Effector CD4-positive, alpha-beta T cell (primary cell): ENCODE measurements at regions not wholly inside any gene's neighbourhood (a gene's known extent, or its start where the extent isn't known, plus 50 kb on each side); places are given as distances from the start of the nearest gene placed in this dataset.
"Not testable (repeated sequence)": the region's sequence is repeated elsewhere in the genome, so short reads cannot be mapped to it uniquely, and the experiment has no call there.

Source experiments
- DNase-seq: peaks from one replicate; pipeline ENCODE4 v3.0.0-alpha.2; 2020

- DNase-seq: no peak
Measured at GRCh38 chr14:51448831-51449670, 202.7 kb upstream of the FRMD6 start.

- no peak for DNase-seq
Measured at GRCh38 chr14:51449681-51450080, 202.0 kb upstream of the FRMD6 start.

- DNase-seq: no peak
Measured at GRCh38 chr14:51451561-51451960, 200.1 kb upstream of the FRMD6 start.

DNA sequence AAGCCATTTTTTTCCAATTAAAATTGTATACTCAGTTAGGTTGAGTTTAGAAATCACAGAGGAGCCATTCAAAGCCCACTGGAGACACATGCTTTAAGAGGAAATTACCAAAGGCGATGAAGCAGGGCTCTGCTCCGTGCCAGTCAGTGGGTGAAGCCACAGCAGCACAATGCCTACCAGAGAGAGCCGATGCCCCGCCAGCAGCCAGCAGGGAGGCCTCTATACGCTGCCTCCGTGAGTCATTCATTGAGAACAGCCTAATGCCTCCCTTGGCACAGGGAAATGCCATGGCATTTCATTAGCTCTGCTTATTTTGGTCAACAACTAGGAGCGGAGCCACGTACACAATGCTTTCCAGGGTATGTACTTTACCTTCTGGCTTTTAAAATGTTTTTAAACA, 197.8 kb upstream of the FRMD6 start:
- DNase-seq: no peak

DNA sequence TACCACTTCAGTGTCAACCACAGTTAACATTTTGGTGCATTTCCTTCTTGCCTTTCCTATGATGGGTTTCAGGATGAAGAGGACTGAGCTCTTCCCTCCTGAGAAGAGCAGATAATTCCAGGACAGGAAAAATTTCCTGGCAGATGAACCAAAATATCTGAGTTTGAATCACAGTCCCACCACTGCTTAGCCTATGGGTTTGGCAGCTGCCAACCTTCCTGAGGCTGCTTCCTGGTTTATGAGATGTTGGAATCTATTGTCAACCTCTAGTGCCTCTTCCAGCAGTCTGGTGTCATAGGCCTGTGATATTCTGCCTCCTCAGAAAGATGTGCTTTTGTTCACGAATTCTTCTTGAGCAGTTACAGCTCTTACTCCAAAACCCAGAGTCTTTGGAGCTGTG, 197.4 kb upstream of the FRMD6 start:
- DNase-seq: no peak

DNA sequence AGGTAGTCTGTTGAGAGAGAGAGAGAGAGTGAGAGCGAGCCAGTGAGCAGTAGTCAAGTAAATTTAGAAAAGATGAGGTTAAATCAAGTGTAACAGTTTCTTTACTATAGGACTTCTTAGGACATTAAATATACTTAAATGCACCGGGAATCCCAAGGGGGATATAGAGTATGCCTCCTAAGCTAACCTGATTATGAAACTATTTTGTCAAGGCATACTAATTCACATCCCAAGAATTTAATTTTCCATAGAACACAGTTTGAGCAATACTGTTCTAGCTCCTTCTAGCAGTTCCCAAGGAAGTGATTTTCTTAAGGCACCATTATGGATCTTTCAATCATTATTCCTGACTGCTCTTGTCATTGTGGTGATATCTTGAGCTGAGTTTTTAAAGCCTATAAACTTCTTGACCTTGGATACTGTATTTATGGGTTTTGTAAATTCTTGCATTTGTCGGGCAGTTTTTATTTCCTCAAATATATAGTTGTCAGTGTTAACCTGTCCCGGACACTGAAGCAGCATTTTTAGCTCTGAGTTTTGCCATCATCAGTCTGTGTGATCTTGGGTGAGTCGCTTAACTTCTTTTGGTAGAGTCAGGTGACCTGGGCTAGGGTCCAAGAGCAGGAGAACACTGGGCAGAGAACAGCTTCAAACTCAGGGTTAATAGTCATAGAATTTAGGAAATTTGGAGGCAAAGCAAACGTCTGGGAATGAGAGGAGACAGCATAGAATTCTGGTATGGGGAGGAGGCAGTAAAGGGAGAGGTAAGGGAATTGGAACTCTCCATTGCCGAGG, 196.5 kb upstream of the FRMD6 start:
- DNase-seq: no peak

DNA sequence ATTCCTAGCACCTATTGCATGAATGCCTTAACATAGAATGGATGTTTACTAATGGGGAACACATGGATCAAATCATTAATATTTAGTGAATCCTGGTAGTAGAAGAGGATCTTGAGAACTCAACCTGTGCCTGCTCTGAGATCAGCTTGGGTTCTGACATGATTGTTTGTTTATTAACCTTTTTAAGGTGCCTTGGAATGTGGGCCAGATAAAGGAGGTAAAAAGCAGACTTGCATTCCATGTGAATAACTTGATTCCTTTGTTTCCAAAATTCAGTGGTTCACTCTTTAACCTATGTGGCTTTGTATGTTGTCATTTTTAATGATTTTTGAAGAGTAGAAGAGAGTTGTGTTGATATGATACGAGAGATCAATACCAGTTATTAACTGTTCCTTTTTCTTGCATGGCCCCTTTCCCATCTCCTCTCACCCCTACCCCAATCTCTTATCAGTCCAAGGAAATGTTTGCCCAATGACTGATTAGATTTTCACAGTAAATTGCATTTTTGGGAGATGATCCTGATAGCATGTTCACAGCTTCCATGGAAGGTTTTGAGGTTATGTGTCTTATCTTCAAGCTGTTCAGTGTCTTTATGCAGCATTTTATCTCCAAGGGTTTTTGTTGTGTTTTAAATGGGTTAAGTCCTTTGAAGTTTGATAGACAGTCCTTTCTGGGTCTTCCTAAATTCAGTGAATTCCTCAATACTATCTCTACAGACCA, 193.7 kb upstream of the FRMD6 start:
- no peak for DNase-seq

DNA sequence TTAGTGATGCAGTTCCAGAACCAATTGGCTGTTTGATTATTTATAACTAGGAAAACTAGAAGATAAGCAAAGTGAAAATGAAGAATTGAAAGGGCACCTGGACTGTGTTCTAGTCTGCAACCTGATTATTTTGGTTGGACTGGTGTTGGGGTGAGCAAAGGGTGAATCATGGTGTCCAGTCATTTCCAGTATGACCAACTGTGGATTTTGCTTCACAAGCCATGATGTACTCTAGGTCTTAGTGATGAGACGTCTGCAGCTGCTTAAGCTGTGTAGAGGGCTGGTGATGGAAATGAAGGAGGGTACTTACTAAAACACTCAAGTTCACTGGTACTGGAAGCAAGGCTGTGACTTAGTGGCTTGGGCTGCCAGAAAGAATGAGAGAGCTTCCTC, 193.2 kb upstream of the FRMD6 start:
- DNase-seq: no peak

DNA sequence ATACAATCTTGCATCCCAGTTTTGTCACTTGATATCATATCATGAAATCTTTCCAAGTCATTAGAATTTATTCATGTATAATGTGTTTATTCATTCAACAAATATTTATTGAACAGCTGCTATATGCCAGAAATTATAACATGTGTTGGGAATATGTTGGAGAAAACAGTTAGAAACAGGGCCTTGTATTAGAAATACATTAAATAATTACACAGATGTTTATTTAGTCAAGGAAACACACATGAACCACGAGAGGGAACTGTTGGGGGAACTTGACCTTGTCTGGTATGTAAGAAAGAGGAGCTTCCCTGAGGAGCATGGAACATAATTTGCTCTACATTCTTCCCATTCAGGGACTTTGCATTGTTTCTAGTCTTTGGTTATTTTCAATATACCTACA, 191.7 kb upstream of the FRMD6 start:
- DNase-seq: no peak

- DNase-seq: no peak
Measured at GRCh38 chr14:51462182-51462581, 189.5 kb upstream of the FRMD6 start.

DNA sequence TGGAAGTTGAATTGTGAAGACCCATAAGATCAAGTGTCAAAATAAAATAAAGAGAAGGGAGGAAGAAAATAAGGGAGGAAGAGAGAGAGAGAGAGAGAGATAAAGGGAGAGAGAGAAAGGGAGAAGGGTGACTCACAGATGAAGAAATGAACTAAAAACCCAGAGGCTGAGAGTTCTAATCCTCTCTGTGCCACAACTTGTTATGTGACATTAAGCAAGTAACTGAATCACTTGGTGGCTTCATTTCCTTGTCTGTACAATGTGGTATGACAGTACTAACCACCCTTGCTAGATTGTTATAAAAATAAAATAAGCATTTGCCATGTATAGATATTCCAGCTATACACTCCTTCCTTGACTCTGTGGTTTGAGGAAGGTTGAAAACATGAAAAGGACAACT, 189.0 kb upstream of the FRMD6 start:
- no peak for DNase-seq

DNA sequence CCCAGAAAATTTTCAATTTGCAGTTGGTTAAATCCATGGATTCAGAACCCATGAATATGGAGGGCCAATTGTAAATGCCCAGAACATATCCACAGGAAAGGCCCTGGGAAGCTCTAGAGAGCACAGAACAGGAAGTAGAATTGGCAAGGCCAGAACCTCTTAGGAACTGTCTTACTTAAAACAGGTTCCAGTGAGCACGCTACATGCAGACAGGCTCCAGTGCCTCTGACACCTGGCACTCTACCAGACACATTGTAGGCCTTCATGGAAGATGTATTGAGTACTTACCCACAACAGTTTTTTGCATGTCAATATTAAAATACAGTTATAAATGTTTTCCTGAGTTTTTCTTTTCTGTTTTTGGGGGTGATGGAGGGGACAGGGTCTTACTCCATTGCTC, 188.2 kb upstream of the FRMD6 start:
- no peak for DNase-seq

- DNase-seq: no peak
Measured at GRCh38 chr14:51464411-51464810, 187.3 kb upstream of the FRMD6 start.

GRCh38 chr14:51465486-51465885, 186.2 kb upstream of the FRMD6 start:
- DNase-seq: no peak

- not testable (repeated sequence) for DNase-seq
Measured at GRCh38 chr14:51467392-51467791, 184.3 kb upstream of the FRMD6 start.

GRCh38 chr14:51468523-51468922, 183.2 kb upstream of the FRMD6 start:
- DNase-seq: no peak

GRCh38 chr14:51472881-51473280, 178.8 kb upstream of the FRMD6 start:
- DNase-seq: no peak

- no peak for DNase-seq
Measured at GRCh38 chr14:51473351-51473750, 178.4 kb upstream of the FRMD6 start.

- no peak for DNase-seq
Measured at GRCh38 chr14:51473808-51474565, 177.7 kb upstream of the FRMD6 start.

GRCh38 chr14:51474854-51475253, 176.9 kb upstream of the FRMD6 start:
- no peak for DNase-seq

- DNase-seq: no peak
Measured at GRCh38 chr14:51478175-51478621, 173.5 kb upstream of the FRMD6 start.

- DNase-seq: no peak
Measured at GRCh38 chr14:51479584-51480325, 172.0 kb upstream of the FRMD6 start.
